ENCODE measurements at regions not wholly inside any gene's neighbourhood (a gene's known extent, or its start where the extent isn't known, plus 50 kb on each side); places are given as distances from the start of the nearest gene placed in this dataset.

- Histone ChIP-seq H3K27ac (ENCODE audit: extremely low read depth, low read depth, low read length) (no peak overlapping the region), H3K9me3 (ENCODE audit: control insufficient read depth, insufficient read depth, low read depth, low read length) (no peaks in the 10 kb centered on the region), H3K4me3 (ENCODE audit: low read depth, low read length) (no peak overlapping the region), H3K36me3 (ENCODE audit: control insufficient read depth in 2 of 2, insufficient read depth in 1 of 2, low read length in 2 of 2) (no peaks in the 10 kb centered on the region), H3K4me1 (ENCODE audit: control insufficient read depth, insufficient read depth, low read length) (no peaks in the 10 kb centered on the region)
- TF ChIP-seq ZNF140 (tag by site-specific recombination; IDR thresholded peaks at IDR 0.05) (no peak), ZNF2 (tag by site-specific recombination; IDR thresholded peaks at IDR 0.05) (no peak), KLF7 (tag by site-specific recombination; IDR thresholded peaks at IDR 0.05; ENCODE audit: borderline replicate concordance) (no peak), ZNF248 (tag by site-specific recombination; IDR thresholded peaks at IDR 0.05) (no peak), ZNF514 (tag by site-specific recombination; IDR thresholded peaks at IDR 0.05) (no peak)
- ChIA-PET POLR2A (no interaction called here), CTCF (no interaction called here)
Measured at GRCh38 chrX:125384867-125385266, 65.2 kb downstream of the TEX13C start.

GRCh38 chrX:125387945-125388344 lies 68.3 kb downstream of the TEX13C start:
- CTCF ChIA-PET: no interaction called here

More at GRCh38 chrX:125387945-125388344, 68.3 kb downstream of the TEX13C start:
- no peak for TF ChIP-seq ZNF23 (tag by site-specific recombination; IDR thresholded peaks at IDR 0.05; ENCODE audit: borderline replicate concordance)
- TF ChIP-seq CTCF (tag by site-specific recombination; IDR thresholded peaks at IDR 0.05): no peak
- no peak for TF ChIP-seq KLF16 (tag by site-specific recombination; IDR thresholded peaks at IDR 0.05)
- TF ChIP-seq, protein P1, sequence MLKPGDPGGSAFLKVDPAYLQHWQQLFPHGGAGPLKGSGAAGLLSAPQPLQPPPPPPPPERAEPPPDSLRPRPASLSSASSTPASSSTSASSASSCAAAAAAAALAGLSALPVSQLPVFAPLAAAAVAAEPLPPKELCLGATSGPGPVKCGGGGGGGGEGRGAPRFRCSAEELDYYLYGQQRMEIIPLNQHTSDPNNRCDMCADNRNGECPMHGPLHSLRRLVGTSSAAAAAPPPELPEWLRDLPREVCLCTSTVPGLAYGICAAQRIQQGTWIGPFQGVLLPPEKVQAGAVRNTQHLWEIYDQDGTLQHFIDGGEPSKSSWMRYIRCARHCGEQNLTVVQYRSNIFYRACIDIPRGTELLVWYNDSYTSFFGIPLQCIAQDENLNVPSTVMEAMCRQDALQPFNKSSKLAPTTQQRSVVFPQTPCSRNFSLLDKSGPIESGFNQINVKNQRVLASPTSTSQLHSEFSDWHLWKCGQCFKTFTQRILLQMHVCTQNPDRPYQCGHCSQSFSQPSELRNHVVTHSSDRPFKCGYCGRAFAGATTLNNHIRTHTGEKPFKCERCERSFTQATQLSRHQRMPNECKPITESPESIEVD (tag by site-specific recombination; IDR thresholded peaks at IDR 0.05): no peak
- TF ChIP-seq ZNF621 (tag by site-specific recombination; IDR thresholded peaks at IDR 0.05): no peak
- TF ChIP-seq IKZF3 (tag by site-specific recombination; IDR thresholded peaks at IDR 0.05): no peak
- TF ChIP-seq ZNF341 (tag by site-specific recombination; IDR thresholded peaks at IDR 0.05; ENCODE audit: low read depth): no peak
- TF ChIP-seq ZBTB11 (tag by site-specific recombination; conservative IDR thresholded peaks at IDR 0.05; ENCODE audit: low read depth): no peak
- no peak for TF ChIP-seq ZEB2 (tag by site-specific recombination; IDR thresholded peaks at IDR 0.05)
- no peak for TF ChIP-seq BCL11B (tag by site-specific recombination; IDR thresholded peaks at IDR 0.05; ENCODE audit: low read depth)
- TF ChIP-seq YY2 (tag by site-specific recombination; IDR thresholded peaks at IDR 0.05): no peak
- no peak for TF ChIP-seq OVOL3 (tag by site-specific recombination; IDR thresholded peaks at IDR 0.05)
- no peak for TF ChIP-seq ZBTB1 (tag by site-specific recombination; IDR thresholded peaks at IDR 0.05)
- no peak for TF ChIP-seq ZNF2 (tag by site-specific recombination; IDR thresholded peaks at IDR 0.05)
- TF ChIP-seq, protein P2, sequence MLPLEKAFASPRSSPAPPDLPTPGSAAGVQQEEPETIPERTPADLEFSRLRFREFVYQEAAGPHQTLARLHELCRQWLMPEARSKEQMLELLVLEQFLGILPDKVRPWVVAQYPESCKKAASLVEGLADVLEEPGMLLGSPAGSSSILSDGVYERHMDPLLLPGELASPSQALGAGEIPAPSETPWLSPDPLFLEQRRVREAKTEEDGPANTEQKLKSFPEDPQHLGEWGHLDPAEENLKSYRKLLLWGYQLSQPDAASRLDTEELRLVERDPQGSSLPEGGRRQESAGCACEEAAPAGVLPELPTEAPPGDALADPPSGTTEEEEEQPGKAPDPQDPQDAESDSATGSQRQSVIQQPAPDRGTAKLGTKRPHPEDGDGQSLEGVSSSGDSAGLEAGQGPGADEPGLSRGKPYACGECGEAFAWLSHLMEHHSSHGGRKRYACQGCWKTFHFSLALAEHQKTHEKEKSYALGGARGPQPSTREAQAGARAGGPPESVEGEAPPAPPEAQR (tag by site-specific recombination; IDR thresholded peaks at IDR 0.05): no peak
- TF ChIP-seq ZNF747 (tag by site-specific recombination; IDR thresholded peaks at IDR 0.05): no peak
- no peak for TF ChIP-seq ZNF560 (tag by site-specific recombination; IDR thresholded peaks at IDR 0.05; ENCODE audit: borderline replicate concordance)
- TF ChIP-seq ZNF473 (tag by site-specific recombination; IDR thresholded peaks at IDR 0.05): no peak
- TF ChIP-seq ZNF76 (tag by site-specific recombination; IDR thresholded peaks at IDR 0.05; ENCODE audit: borderline replicate concordance, low read depth): no peak
- Histone ChIP-seq H3K9me3 (ENCODE audit: control insufficient read depth, insufficient read depth, low read depth, low read length) (no peaks in the 10 kb centered on the region), H3K4me3 (ENCODE audit: low read depth, low read length) (no peak overlapping the region), H3K27ac (ENCODE audit: extremely low read depth, low read depth, low read length) (no peak overlapping the region), H3K36me3 (ENCODE audit: control insufficient read depth in 2 of 2, insufficient read depth in 1 of 2, low read length in 2 of 2) (no peaks in the 10 kb centered on the region), H3K4me1 (ENCODE audit: control insufficient read depth, insufficient read depth, low read length) (no peaks in the 10 kb centered on the region)
- POLR2A ChIA-PET: no interaction called here
